ENCODE measurements at regions not wholly inside any gene's neighbourhood (a gene's known extent, or its start where the extent isn't known, plus 50 kb on each side); places are given as distances from the start of the nearest gene placed in this dataset.

DNA sequence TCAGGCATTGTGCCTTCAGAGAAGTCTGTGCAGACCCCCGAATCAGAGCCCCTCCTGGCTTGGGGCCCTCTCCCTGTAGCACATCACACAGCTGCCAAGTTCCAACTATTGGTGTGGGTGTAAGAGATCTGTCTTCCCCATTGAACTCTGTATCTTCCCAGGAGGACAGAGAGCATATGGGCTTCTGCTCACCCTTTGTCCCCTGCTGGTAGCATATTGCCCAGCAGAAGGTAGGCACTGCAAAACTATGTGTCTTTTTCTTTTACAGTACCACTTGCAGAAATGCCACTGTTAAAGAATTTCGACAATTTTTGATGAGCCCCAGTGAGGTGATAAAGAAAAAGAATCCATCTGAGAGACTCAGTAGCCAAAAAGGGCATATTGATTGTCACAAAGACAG is 59.6 kb downstream of the NPY start (continued):
- TF ChIP-seq EZH2phosphoT487 (IDR thresholded peaks at IDR 0.05; ENCODE audit: borderline replicate concordance, low read depth) (no peak), EP300 (IDR thresholded peaks at IDR 0.05; ENCODE audit: borderline replicate concordance in 1 of 2, low read depth in 1 of 2, low read length in 1 of 2) (no peak), NFIC (IDR thresholded peaks at IDR 0.05; ENCODE audit: borderline replicate concordance) (no peak), TAF1 (IDR thresholded peaks at IDR 0.05; ENCODE audit: borderline replicate concordance, low read depth, low read length) (no peak)

DNA sequence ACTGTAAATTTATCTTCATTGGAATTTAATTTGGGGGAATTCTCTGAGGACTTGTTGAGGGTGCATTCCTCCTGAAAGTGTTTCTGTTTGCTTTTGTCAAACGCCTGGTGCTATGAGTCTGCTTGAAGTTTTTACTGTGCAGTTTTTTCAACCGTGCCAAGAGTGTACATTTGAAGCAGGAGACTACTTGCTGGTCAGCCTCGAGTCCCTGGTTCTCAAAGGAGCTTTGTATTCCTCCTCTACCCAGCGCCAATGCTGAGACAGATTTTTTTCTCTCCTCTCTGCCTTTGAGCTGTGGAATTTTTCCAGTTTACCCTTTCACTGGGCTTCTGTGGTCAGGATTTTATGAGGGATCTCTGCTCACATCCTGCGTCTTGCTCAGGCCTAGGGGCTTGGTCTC is 62.1 kb downstream of the NPY start:
- POLR2A ChIA-PET: no interaction called here
- H3K9ac ChIP-seq: no peak overlapping the region
- 39% methylated on average over 5 of the region's 5 CpGs for WGBS (ENCODE audit: low lambda C conversion rate)

DNA sequence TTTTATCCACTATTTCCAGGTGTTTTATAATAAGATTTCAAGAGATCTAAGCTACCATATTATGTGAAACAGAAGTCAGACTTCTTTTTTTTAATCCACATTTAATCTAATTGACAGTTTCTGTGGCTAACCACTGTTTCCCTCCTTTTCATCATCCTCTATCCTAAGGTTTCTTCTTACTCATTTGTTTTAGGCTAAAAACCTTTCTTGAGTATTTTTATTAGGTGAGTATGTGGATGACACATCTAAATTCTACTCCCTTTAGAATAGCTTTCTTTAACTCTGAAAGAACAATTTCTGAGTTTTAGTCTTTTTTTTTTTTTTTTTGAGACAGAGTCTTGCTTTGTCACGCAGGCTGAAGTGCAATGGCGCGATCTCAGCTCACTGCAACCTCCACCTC is 62.7 kb downstream of the NPY start:
- 90% methylated on average over 3 of the region's 3 CpGs for WGBS (ENCODE audit: low lambda C conversion rate)
- H3K79me2 ChIP-seq (ENCODE audit: insufficient read depth): no peaks in the 10 kb centered on the region
- no peak overlapping the region for H3K27ac ChIP-seq (ENCODE audit: low read depth in 2 of 2, low read length in 1 of 2)
- no peak overlapping the region for H3K9ac ChIP-seq
- H3F3A ChIP-seq (replicated peaks; ENCODE audit: insufficient read depth): no peaks in the 10 kb centered on the region
- H2AFZ ChIP-seq (ENCODE audit: low read depth): no peak overlapping the region
- TF ChIP-seq ELF1 (IDR thresholded peaks at IDR 0.05) (no peak), JUND (IDR thresholded peaks at IDR 0.05) (no peak), TAF1 (IDR thresholded peaks at IDR 0.05; ENCODE audit: borderline replicate concordance, low read depth, low read length) (no peak)
- no peak for DNase-seq
- no peaks in the 10 kb centered on the region for H3K27me3 ChIP-seq (ENCODE audit: insufficient read depth)
- H3K4me1 ChIP-seq (ENCODE audit: control insufficient read depth in 1 of 2, insufficient read depth in 2 of 2, low read depth in 1 of 2, low read length in 1 of 2): peaks cover 0 to 9% of the 10 kb centered on the region in 2 experiments; a peak in 1 of 4 replicates
- H3K4me3 ChIP-seq (ENCODE audit: low read depth in 2 of 2, low read length in 1 of 2): no peak overlapping the region
- no peaks in the 10 kb centered on the region for H3K9me3 ChIP-seq
- no peaks in the 10 kb centered on the region for H4K20me1 ChIP-seq (ENCODE audit: insufficient read depth)
- ChIA-PET POLR2A (no interaction called here), CTCF (interaction anchor here (0.6 to 1.6 kb wide), 3 partner anchors 57 to 505 kb away, joined by 3 to 6 read pairs (median 3); no protein-coding TSS in a partner anchor)
- no peaks in the 10 kb centered on the region for H3K9me2 ChIP-seq
- H3K36me3 ChIP-seq (replicated peaks in 1 of 2; ENCODE audit: control insufficient read depth in 1 of 2, insufficient read depth in 2 of 2, low read length in 1 of 2): no peaks in the 10 kb centered on the region
- H3K4me2 ChIP-seq: no peak overlapping the region

More for the DNA sequence above, 62.1 kb downstream of the NPY start:
- no peak for DNase-seq
- Histone ChIP-seq H3K4me3 (ENCODE audit: low read depth in 2 of 2, low read length in 1 of 2) (no peak overlapping the region), H3K4me2 (no peak overlapping the region), H3K9me3 (no peaks in the 10 kb centered on the region), H3K4me1 (ENCODE audit: control insufficient read depth in 1 of 2, insufficient read depth in 2 of 2, low read depth in 1 of 2, low read length in 1 of 2) (peaks cover 0 to 9% of the 10 kb centered on the region in 2 experiments; a peak in 1 of 4 replicates), H3K9me2 (no peaks in the 10 kb centered on the region), H4K20me1 (ENCODE audit: insufficient read depth) (no peaks in the 10 kb centered on the region), H3K27me3 (ENCODE audit: insufficient read depth) (no peaks in the 10 kb centered on the region), H2AFZ (ENCODE audit: low read depth) (no peak overlapping the region), H3F3A (replicated peaks; ENCODE audit: insufficient read depth) (no peaks in the 10 kb centered on the region), H3K79me2 (ENCODE audit: insufficient read depth) (no peaks in the 10 kb centered on the region), H3K27ac (ENCODE audit: low read depth in 2 of 2, low read length in 1 of 2) (no peak overlapping the region), H3K36me3 (replicated peaks in 1 of 2; ENCODE audit: control insufficient read depth in 1 of 2, insufficient read depth in 2 of 2, low read length in 1 of 2) (no peaks in the 10 kb centered on the region)
- TF ChIP-seq CHD2 (IDR thresholded peaks at IDR 0.05; ENCODE audit: low read length, partially characterized antibody) (no peak), TCF12 (IDR thresholded peaks at IDR 0.05) (no peak), RCOR1 (IDR thresholded peaks at IDR 0.05; ENCODE audit: low read length) (no peak), FOXM1 (IDR thresholded peaks at IDR 0.05; ENCODE audit: low read depth) (no peak), POLR2AphosphoS5 (IDR thresholded peaks at IDR 0.05; ENCODE audit: low read depth, low read length) (no peak), RAD21 (IDR thresholded peaks at IDR 0.05; ENCODE audit: low read length) (no peak), NFIC (IDR thresholded peaks at IDR 0.05; ENCODE audit: borderline replicate concordance) (no peak), YY1 (IDR thresholded peaks at IDR 0.05; ENCODE audit: low read depth) (no peak), GABPA (IDR thresholded peaks at IDR 0.05; ENCODE audit: low read depth) (no peak)
- TF ChIP-seq, protein P1, sequence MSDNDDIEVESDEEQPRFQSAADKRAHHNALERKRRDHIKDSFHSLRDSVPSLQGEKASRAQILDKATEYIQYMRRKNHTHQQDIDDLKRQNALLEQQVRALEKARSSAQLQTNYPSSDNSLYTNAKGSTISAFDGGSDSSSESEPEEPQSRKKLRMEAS (IDR thresholded peaks at IDR 0.05; ENCODE audit: low read depth): no peak
- TF ChIP-seq, protein P2, sequence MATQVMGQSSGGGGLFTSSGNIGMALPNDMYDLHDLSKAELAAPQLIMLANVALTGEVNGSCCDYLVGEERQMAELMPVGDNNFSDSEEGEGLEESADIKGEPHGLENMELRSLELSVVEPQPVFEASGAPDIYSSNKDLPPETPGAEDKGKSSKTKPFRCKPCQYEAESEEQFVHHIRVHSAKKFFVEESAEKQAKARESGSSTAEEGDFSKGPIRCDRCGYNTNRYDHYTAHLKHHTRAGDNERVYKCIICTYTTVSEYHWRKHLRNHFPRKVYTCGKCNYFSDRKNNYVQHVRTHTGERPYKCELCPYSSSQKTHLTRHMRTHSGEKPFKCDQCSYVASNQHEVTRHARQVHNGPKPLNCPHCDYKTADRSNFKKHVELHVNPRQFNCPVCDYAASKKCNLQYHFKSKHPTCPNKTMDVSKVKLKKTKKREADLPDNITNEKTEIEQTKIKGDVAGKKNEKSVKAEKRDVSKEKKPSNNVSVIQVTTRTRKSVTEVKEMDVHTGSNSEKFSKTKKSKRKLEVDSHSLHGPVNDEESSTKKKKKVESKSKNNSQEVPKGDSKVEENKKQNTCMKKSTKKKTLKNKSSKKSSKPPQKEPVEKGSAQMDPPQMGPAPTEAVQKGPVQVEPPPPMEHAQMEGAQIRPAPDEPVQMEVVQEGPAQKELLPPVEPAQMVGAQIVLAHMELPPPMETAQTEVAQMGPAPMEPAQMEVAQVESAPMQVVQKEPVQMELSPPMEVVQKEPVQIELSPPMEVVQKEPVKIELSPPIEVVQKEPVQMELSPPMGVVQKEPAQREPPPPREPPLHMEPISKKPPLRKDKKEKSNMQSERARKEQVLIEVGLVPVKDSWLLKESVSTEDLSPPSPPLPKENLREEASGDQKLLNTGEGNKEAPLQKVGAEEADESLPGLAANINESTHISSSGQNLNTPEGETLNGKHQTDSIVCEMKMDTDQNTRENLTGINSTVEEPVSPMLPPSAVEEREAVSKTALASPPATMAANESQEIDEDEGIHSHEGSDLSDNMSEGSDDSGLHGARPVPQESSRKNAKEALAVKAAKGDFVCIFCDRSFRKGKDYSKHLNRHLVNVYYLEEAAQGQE (IDR thresholded peaks at IDR 0.05; ENCODE audit: low read depth, low read length): no peak
- CTCF ChIA-PET: interaction anchor here (1.6 kb wide), 1 partner anchor 57 kb away, joined by 6 read pairs; no protein-coding TSS in a partner anchor

Measured in SK-N-SH (cell line).